HG03066 (cell line): ENCODE measurements at regions not wholly inside any gene's neighbourhood (a gene's known extent, or its start where the extent isn't known, plus 50 kb on each side); places are given as distances from the start of the nearest gene placed in this dataset.
A peak's percentile ranks its signal among the peaks of the same experiment; 100 is the strongest.

ENCODE experiments used
- ATAC-seq: cut with Tn5 transposase; IDR thresholded peaks from one replicate; pipeline ENCODE4 v1.9.1; 2021; ENCODE audit warnings: low read depth; ENCODE audit not compliant: unreplicated experiment

DNA sequence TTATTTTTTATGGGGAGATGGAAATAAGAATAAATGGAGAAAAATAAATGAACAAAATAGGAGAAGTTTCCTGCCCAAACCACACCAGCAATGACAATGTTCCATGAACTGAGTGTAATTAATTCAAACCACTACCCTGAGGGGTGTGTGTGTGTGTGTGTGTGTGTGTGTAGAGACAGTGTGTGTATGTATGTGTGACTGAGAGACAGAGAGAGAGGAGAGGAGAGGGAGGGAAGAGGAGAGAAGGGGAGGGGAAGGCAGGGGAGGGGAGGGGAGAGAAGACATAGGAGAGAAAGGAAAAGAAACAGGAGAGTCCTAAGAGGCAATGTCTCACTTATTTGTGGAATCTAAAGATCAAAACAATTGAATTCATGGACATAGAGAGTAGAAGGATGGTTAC, 65.0 kb upstream of the POU2AF1 start:
- ATAC-seq, result no peak

DNA sequence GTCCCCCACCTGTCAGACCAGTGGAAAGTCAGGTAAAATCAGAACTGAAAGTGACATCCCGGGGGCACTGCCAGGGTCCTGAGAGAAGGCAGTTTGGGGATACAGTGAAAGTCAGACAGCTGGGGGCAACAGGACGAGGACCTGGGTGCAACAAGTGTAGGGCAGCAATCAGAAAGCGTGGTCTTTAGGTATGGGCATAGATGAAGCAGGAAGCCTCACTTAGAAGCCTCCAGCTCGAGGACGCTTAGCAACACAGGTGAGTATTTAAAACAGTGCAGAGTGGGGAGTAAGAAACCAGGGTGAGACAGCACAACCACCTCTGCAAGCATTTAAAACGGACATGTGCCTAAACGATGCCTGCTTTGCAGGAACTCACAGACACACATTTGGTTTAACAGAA, 64.6 kb upstream of the POU2AF1 start:
- ATAC-seq, result no peak

DNA sequence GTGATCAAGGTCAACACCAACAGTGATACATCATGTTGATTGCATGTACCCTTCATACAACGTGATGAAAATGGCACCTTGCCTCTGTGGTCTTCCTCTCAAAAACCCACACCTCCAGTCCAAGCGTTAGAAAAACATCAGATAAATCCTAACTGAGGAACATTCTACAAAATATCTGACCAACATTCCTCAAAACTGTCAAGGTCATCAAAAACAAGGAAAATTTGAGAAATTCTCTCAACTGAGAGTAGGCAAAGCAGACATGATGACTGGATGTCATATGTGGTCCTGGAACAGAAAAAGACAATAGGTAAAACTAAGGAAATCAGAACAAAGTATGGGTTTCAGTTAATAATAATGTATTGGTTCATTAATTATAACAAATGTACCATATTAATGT, 64.0 kb upstream of the POU2AF1 start:
- ATAC-seq, result no peak

DNA sequence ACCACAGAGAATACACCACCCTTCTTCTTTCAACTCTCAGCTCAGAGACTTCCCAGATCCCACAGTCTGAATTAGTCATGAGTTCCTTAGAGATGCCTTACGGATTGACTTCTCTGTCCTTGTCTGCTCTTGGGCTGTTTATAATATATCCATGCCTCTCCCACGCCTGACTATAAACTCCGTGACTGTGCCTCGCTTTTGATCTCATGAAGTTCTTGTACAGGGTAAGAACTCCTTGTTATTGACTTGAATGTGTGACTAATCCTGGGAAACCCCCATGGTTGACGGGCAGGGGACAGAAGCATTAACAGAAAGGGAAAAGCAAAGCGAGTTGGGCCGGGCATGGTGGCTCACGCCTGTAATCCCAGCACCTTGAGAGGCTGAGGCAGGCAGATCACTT, 62.4 kb upstream of the POU2AF1 start:
- ATAC-seq, result no peak

DNA sequence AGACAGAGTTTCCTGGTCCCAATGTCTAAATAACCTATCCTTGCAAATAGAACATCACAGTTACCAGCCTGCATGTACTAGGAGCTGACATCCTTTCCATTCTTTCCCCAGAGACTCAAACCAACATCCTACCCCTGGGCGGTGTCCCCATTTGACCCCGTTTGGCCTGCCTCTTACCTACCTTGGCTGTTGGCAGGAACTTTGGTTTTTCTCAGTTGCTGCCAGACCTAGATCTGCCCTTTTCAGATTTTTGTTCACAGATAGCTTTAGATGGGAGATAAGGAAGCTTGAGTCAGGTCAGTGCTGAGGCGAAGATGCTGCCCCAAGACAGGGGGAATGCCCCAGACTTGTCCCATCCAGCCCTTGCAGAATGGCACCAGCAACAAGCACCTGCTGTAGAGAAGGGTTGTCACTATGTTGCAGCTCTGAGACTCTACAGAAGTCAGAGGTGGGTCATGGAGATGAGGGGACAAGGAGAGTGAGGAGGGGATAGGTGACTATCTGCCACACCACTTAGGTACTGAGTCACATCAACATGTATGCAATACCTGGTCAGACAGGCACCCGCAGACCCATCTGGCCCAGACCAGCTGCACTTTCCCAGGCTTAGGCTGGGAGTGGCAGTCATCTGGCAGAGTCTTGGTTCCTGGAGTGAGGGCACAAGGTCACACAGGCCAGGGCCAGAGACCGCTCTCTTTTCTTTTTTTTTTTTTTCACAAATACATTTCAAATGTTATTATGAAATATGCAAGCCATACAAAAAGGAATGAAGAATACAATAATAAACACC, 61.5 kb upstream of the POU2AF1 start:
- ATAC-seq, result no peak

DNA sequence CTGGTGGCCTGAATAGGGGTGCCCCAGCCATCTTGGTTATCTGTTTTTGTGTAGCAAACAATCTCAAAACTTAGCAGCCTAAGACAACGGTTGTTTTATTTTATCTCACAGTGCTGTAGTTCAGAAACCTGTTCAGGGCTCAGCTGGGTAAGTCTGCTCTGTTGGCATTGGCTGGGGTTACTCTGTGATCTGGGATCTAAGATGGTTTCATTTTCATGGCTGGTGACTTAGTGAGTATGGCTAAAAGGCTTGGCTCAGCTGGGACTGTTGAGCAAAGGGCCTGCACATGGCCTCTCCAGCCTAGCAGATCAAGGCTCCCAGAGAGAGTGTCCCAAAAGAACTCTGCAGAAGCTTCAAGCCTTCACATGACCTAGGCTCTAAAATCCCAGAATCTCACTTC, 60.8 kb upstream of the POU2AF1 start:
- ATAC-seq, result no peak

DNA sequence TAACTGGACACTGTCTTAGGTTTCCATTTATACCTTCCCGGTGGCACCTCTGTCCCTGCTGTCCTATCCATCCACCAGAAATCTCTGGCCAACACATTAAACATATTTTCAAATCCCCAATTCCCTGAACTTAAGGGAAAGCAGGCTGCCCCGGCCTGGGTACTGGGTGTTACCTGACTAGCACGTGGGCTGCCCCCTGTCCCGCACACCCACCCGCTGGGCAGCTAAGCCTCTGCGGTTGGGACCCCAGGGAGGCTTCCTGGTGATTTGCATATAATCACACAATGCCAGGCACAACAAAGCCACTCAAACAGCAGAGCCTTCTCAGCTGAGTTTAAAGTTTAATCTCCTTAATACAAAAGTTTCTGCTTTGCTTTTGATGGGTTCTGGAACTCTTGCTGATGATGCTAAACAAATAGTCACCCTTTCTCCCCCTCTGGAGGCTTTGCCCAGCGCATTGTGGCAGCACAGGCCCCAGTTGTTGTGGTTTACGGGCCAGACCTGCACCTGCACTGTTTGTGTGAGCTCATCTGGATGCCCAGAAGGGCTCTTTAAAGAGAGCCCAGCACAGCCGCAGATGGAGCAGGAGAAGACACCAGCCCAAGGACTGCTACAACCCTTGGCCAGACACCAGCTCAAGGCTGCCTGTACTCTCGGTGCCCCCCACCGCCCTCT, 59.9 kb upstream of the POU2AF1 start:
- no peak for ATAC-seq

DNA sequence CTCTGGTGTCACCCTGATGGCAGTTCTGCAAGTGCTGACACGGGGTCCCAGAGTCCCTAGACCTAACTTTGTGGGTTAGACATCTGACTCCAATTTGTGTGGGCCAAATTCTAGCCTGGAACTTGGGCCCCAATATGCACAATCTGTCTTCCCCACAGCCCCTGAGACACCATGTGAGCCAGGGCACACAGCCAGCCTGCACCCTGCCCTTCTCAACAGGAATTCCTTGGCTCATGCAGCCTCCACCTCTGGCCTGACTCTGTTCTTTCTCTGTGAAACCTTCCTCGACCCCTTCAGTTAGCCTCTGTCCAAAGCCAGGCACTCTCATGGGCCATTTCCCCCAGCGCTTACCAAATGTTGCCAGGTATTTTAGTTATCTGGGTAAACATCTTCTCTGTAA, 59.1 kb upstream of the POU2AF1 start:
- no peak for ATAC-seq

DNA sequence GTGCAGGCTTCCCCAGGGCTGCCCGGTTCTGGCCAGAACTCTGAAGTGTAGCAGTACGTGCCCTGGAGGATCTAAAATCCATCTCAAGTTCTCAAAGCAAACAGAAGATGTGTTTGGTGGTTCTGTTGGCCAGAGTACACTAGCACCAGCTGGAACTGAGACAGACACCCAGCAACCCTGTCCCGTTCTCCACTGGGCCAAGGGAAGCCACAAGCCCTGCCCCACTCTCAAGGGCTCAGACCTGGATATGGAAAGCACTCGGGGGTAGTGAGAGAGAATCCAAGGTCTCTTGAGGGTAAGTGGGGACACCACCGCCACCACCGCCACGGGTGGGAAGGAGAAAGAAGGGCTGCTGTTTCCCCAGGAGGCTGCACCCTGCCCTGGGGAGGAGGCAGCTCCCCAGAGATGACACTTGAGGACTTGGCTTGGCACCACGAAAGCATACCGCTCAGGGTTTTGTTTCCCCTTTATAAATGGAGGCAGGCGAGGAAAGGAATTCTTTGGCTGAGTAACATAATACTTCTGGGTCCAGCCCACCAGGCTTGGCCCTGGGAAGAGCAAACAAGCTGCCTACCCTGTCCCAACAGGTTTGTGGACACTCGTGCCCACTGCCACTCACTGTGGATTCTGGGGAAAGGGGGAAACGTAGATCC, 56.1 kb upstream of the POU2AF1 start:
- ATAC-seq, result no peak

DNA sequence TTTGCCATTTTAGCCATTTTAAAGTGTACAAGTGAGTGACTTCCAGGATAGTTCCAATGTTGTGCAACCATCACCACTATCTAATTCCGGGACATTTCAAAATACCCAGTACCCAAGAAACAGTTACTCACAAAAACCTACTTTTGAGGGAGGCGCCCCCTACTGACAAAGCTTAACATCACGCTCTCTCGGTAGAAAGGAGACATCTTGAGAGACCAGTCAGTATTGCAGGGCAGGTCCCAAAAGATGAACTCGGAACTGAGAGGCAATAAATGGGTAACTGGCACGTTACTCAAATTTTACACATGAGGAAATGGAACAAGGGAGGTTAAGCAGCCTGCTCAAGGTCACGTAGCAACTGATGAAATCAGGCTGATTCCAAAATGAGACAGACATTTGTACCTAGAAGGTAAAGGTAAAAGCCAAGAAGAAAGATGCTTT, 50.0 kb upstream of the POU2AF1 start:
- peak; percentile 62 for ATAC-seq
